ENCODE measurements at regions not wholly inside any gene's neighbourhood (a gene's known extent, or its start where the extent isn't known, plus 50 kb on each side); places are given as distances from the start of the nearest gene placed in this dataset.

DNA sequence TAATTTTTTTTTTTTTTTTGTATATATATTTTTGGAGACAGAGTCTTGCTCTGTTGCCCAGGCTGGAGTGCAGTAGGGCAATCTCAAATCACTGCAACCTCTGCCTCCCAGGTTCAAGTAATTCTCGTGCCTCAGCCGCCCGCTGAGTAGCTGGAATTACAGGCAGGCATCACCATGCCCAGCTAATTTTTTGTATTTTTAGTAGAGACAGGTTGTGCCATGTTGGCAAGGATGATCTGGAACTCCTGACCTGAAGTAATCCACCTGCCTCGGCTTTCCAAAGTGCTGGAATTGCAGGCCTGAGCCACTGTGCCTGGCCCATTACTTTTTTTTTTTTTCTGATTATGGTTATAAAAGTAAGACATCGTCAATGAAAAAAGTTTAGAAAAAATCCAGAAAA, 84.0 kb upstream of the LMNB1 start:
- Histone ChIP-seq H3K27me3 (ENCODE audit: control insufficient read depth in 1 of 2, insufficient read depth in 1 of 2, low read length in 2 of 2) (no peaks in the 10 kb centered on the region), H2AK5ac (ENCODE audit: low read length, severe bottlenecking) (no peak overlapping the region), H3K36me3 (ENCODE audit: control insufficient read depth in 1 of 2, insufficient read depth in 2 of 2, low read depth in 1 of 2, low read length in 2 of 2) (no peaks in the 10 kb centered on the region), H3K79me1 (replicated peaks; ENCODE audit: low read length, poor library complexity, severe bottlenecking) (no peaks in the 10 kb centered on the region), H3K4me3 (ENCODE audit: insufficient read depth in 1 of 2, low read depth in 1 of 2, low read length in 2 of 2) (no peak overlapping the region), H3K4me2 (ENCODE audit: low read length, poor library complexity, severe bottlenecking) (no peak overlapping the region), H3K9me3 (ENCODE audit: control insufficient read depth, low read length) (no peaks in the 10 kb centered on the region), H2BK5ac (ENCODE audit: low read depth, low read length, poor library complexity, severe bottlenecking) (no peak overlapping the region), H3K4ac (ENCODE audit: low read depth in 1 of 2, low read length in 2 of 2) (no peak overlapping the region), H2BK12ac (ENCODE audit: low read length in 2 of 2) (no peak overlapping the region), H4K8ac (ENCODE audit: low read length) (no peak overlapping the region), H3K23ac (ENCODE audit: low read length in 2 of 2) (no peak overlapping the region), H4K91ac (ENCODE audit: low read length) (no peak overlapping the region), H3K18ac (ENCODE audit: low read depth in 1 of 2, low read length in 2 of 2) (no peak overlapping the region), H3K14ac (ENCODE audit: low read length in 2 of 2) (no peak overlapping the region), H2BK15ac (ENCODE audit: low read depth, poor library complexity, severe bottlenecking) (no peak overlapping the region), H3K4me1 (ENCODE audit: control insufficient read depth, insufficient read depth, low read depth, low read length) (no peaks in the 10 kb centered on the region), H2AFZ (ENCODE audit: low read depth, low read length) (no peak overlapping the region), H3K27ac (ENCODE audit: low read length, poor library complexity, severe bottlenecking) (no peak overlapping the region), H2BK120ac (ENCODE audit: low read depth, low read length) (no peak overlapping the region), H3K9ac (ENCODE audit: low read length) (no peak overlapping the region)
- 90% methylated on average over 3 of the region's 5 CpGs for WGBS
- no peak for DNase-seq

DNA sequence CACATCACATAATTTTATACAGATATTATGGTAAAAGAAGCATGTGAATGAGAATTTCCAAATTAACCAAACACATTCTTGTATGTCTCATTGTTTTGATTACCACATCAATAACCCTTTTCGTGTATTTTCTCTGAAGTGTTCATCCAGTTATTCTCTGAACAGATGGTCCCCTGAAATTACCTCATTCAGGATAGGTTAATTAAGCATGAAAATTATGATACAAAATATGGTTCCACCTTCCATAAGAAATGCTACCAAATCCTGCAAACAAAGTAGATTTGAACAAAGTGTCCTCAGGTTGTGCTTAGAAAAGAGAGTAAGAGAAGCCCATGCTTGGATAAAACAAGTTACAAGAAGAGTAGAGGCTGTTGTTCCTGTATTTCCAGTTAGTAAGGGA, 83.1 kb upstream of the LMNB1 start:
- H3K4me2 ChIP-seq (ENCODE audit: low read length, poor library complexity, severe bottlenecking), result no peak overlapping the region
- no peak overlapping the region for H2AK5ac ChIP-seq (ENCODE audit: low read length, severe bottlenecking)
- H2BK120ac ChIP-seq (ENCODE audit: low read depth, low read length), result no peak overlapping the region
- no peaks in the 10 kb centered on the region for H3K79me1 ChIP-seq (replicated peaks; ENCODE audit: low read length, poor library complexity, severe bottlenecking)
- no peak overlapping the region for H3K27ac ChIP-seq (ENCODE audit: low read length, poor library complexity, severe bottlenecking)
- no CpG with 5 or more reads among the region's 1 CpG for WGBS
- no peaks in the 10 kb centered on the region for H3K36me3 ChIP-seq (ENCODE audit: control insufficient read depth in 1 of 2, insufficient read depth in 2 of 2, low read depth in 1 of 2, low read length in 2 of 2)
- H3K4me3 ChIP-seq (ENCODE audit: insufficient read depth in 1 of 2, low read depth in 1 of 2, low read length in 2 of 2), result no peak overlapping the region
- H3K4me1 ChIP-seq (ENCODE audit: control insufficient read depth, insufficient read depth, low read depth, low read length), result no peaks in the 10 kb centered on the region
- no peak overlapping the region for H4K91ac ChIP-seq (ENCODE audit: low read length)
- H2BK5ac ChIP-seq (ENCODE audit: low read depth, low read length, poor library complexity, severe bottlenecking), result no peak overlapping the region
- no peak for DNase-seq
- H2BK15ac ChIP-seq (ENCODE audit: low read depth, poor library complexity, severe bottlenecking), result no peak overlapping the region
- no peak overlapping the region for H3K23ac ChIP-seq (ENCODE audit: low read length in 2 of 2)
- no peak overlapping the region for H3K9ac ChIP-seq (ENCODE audit: low read length)
- no peak overlapping the region for H4K8ac ChIP-seq (ENCODE audit: low read length)
- H3K4ac ChIP-seq (ENCODE audit: low read depth in 1 of 2, low read length in 2 of 2), result no peak overlapping the region
- no peak overlapping the region for H2AFZ ChIP-seq (ENCODE audit: low read depth, low read length)
- no peak overlapping the region for H2BK12ac ChIP-seq (ENCODE audit: low read length in 2 of 2)
- no peaks in the 10 kb centered on the region for H3K9me3 ChIP-seq (ENCODE audit: control insufficient read depth, low read length)
- no peaks in the 10 kb centered on the region for H3K27me3 ChIP-seq (ENCODE audit: control insufficient read depth in 1 of 2, insufficient read depth in 1 of 2, low read length in 2 of 2)
- H3K14ac ChIP-seq (ENCODE audit: low read length in 2 of 2), result no peak overlapping the region
- no peak overlapping the region for H3K18ac ChIP-seq (ENCODE audit: low read depth in 1 of 2, low read length in 2 of 2)

DNA sequence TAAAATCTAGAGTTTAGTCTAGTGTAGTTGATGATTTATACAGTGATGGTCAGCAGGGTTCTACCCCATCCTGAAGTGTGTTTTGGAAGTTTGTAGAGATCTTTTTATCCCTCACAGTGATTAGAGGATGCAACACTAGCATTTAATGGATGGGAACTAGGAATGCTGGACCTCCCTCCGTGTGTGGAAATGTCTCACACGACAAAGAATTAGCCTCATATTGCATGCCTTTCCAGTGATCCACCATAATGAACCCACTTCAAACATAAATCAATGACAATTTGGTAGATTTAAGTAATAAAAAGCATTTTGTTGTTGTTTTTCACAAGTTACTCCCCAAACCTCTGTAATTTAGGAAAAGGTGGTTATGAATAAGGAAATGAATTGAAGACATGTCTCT, 82.5 kb upstream of the LMNB1 start:
- Histone ChIP-seq H2AK5ac (ENCODE audit: low read length, severe bottlenecking) (no peak overlapping the region), H2BK5ac (ENCODE audit: low read depth, low read length, poor library complexity, severe bottlenecking) (no peak overlapping the region), H3K23ac (ENCODE audit: low read length in 2 of 2) (no peak overlapping the region), H3K4me1 (ENCODE audit: control insufficient read depth, insufficient read depth, low read depth, low read length) (no peaks in the 10 kb centered on the region), H4K91ac (ENCODE audit: low read length) (no peak overlapping the region), H4K8ac (ENCODE audit: low read length) (no peak overlapping the region), H3K14ac (ENCODE audit: low read length in 2 of 2) (no peak overlapping the region), H3K27ac (ENCODE audit: low read length, poor library complexity, severe bottlenecking) (no peak overlapping the region), H3K9me3 (ENCODE audit: control insufficient read depth, low read length) (no peaks in the 10 kb centered on the region), H2AFZ (ENCODE audit: low read depth, low read length) (no peak overlapping the region), H3K18ac (ENCODE audit: low read depth in 1 of 2, low read length in 2 of 2) (no peak overlapping the region), H2BK120ac (ENCODE audit: low read depth, low read length) (no peak overlapping the region), H3K9ac (ENCODE audit: low read length) (no peak overlapping the region), H2BK15ac (ENCODE audit: low read depth, poor library complexity, severe bottlenecking) (no peak overlapping the region), H3K4me3 (ENCODE audit: insufficient read depth in 1 of 2, low read depth in 1 of 2, low read length in 2 of 2) (no peak overlapping the region), H3K4me2 (ENCODE audit: low read length, poor library complexity, severe bottlenecking) (no peak overlapping the region), H3K4ac (ENCODE audit: low read depth in 1 of 2, low read length in 2 of 2) (no peak overlapping the region), H3K36me3 (ENCODE audit: control insufficient read depth in 1 of 2, insufficient read depth in 2 of 2, low read depth in 1 of 2, low read length in 2 of 2) (no peaks in the 10 kb centered on the region), H3K79me1 (replicated peaks; ENCODE audit: low read length, poor library complexity, severe bottlenecking) (no peaks in the 10 kb centered on the region), H3K27me3 (ENCODE audit: control insufficient read depth in 1 of 2, insufficient read depth in 1 of 2, low read length in 2 of 2) (no peaks in the 10 kb centered on the region), H2BK12ac (ENCODE audit: low read length in 2 of 2) (no peak overlapping the region)
- WGBS, result no CpG with 5 or more reads among the region's 2 CpGs
- peak; percentile 11 for DNase-seq

DNA sequence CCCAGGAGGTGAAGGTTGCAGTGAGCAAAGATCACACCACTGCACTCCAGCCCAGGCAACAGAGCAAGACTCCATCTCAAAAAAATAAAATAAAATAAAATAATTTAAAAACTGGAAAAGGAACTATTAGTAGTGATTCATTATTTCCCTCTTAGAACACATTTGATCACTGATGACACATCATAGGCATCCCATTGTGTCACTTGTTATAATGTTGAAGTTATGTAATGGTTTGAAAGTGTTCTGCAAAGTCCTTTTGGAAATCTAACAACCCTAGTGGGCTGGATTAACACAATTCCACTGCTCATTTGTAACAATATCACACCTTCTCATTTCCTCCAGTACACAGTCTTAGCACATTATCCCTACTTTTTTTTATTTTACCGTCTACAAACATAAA, 81.8 kb upstream of the LMNB1 start:
- Histone ChIP-seq H4K8ac (ENCODE audit: low read length) (no peak overlapping the region), H3K27ac (ENCODE audit: low read length, poor library complexity, severe bottlenecking) (no peak overlapping the region), H3K36me3 (ENCODE audit: control insufficient read depth in 1 of 2, insufficient read depth in 2 of 2, low read depth in 1 of 2, low read length in 2 of 2) (no peaks in the 10 kb centered on the region), H3K4ac (ENCODE audit: low read depth in 1 of 2, low read length in 2 of 2) (no peak overlapping the region), H3K4me2 (ENCODE audit: low read length, poor library complexity, severe bottlenecking) (no peak overlapping the region), H3K14ac (ENCODE audit: low read length in 2 of 2) (no peak overlapping the region), H2BK12ac (ENCODE audit: low read length in 2 of 2) (no peak overlapping the region), H2AFZ (ENCODE audit: low read depth, low read length) (no peak overlapping the region), H3K79me1 (replicated peaks; ENCODE audit: low read length, poor library complexity, severe bottlenecking) (no peaks in the 10 kb centered on the region), H4K91ac (ENCODE audit: low read length) (no peak overlapping the region), H2BK15ac (ENCODE audit: low read depth, poor library complexity, severe bottlenecking) (no peak overlapping the region), H3K9me3 (ENCODE audit: control insufficient read depth, low read length) (no peaks in the 10 kb centered on the region), H2BK5ac (ENCODE audit: low read depth, low read length, poor library complexity, severe bottlenecking) (no peak overlapping the region), H3K4me1 (ENCODE audit: control insufficient read depth, insufficient read depth, low read depth, low read length) (no peaks in the 10 kb centered on the region), H3K4me3 (ENCODE audit: insufficient read depth in 1 of 2, low read depth in 1 of 2, low read length in 2 of 2) (no peak overlapping the region), H2BK120ac (ENCODE audit: low read depth, low read length) (no peak overlapping the region), H3K18ac (ENCODE audit: low read depth in 1 of 2, low read length in 2 of 2) (no peak overlapping the region), H2AK5ac (ENCODE audit: low read length, severe bottlenecking) (no peak overlapping the region), H3K9ac (ENCODE audit: low read length) (no peak overlapping the region), H3K27me3 (ENCODE audit: control insufficient read depth in 1 of 2, insufficient read depth in 1 of 2, low read length in 2 of 2) (no peaks in the 10 kb centered on the region), H3K23ac (ENCODE audit: low read length in 2 of 2) (no peak overlapping the region)
- no peak for DNase-seq
- WGBS, result 92% methylated on average over 1 of the region's 1 CpG

Data from mesenchymal stem cell (in vitro differentiated cells and primary cell).